Colonic mucosa (tissue), 4 donors: ENCODE measurements at regions not wholly inside any gene's neighbourhood (a gene's known extent, or its start where the extent isn't known, plus 50 kb on each side); places are given as distances from the start of the nearest gene placed in this dataset.
A peak's percentile ranks its signal among the peaks of the same experiment; 100 is the strongest.

ENCODE experiments used
- DNase-seq: peaks from one replicate; pipeline ENCODE4 v3.0.0-alpha.2; 2020
- H3K27ac ChIP-seq: fragments of 200-600 bp; one replicate; pipeline ENCODE4 v1.8.0; 2021
- H3K27me3 ChIP-seq: fragments of 200-600 bp; one replicate; pipeline ENCODE4 v1.8.0; 2021
- H3K36me3 ChIP-seq: fragments of 200-600 bp; one replicate; pipeline ENCODE4 v1.8.0; 2021
- H3K4me1 ChIP-seq: fragments of 200-600 bp; one replicate; pipeline ENCODE4 v1.8.0; 2021; ENCODE audit warnings: mild to moderate bottlenecking
- H3K4me3 ChIP-seq: fragments of 200-600 bp; one replicate; pipeline ENCODE4 v1.8.0; 2021
- H3K9ac ChIP-seq, 2 donors: one replicate each; pipeline ENCODE4 v1.7.0; 2013; ENCODE audit warnings: control low read depth in 2 of 2, low read depth in 2 of 2, low read length in 2 of 2
- H3K9me3 ChIP-seq: fragments of 200-600 bp; one replicate; pipeline ENCODE4 v1.8.0; 2021
- intact Hi-C: fragments of 100-400 bp; cut with DNase I; formaldehyde crosslinking; loops from one replicate; pipeline ENCODE4 v1.14.1; 2022
- TF ChIP-seq, protein P1 (sequence below): fragments of 200-600 bp; IDR thresholded peaks from one replicate; pipeline ENCODE4 v1.8.0; 2022; ENCODE audit warnings: antibody characterized with exemption, mild to moderate bottlenecking
- donor health status: healthy.
- donor health status: DM: no; HTN: no; CAD: no.
- donor health status: DM: no; HTN: no; CAD: no.

- H3K27me3 ChIP-seq, result no peaks in the 10 kb centered on the region
- H3K9me3 ChIP-seq, result no peaks in the 10 kb centered on the region
- H3K9ac ChIP-seq, result no peak overlapping the region
- H3K4me3 ChIP-seq, result no peak overlapping the region
- no peak overlapping the region for H3K27ac ChIP-seq
- H3K4me1 ChIP-seq, result no peaks in the 10 kb centered on the region
- TF ChIP-seq, protein P1, sequence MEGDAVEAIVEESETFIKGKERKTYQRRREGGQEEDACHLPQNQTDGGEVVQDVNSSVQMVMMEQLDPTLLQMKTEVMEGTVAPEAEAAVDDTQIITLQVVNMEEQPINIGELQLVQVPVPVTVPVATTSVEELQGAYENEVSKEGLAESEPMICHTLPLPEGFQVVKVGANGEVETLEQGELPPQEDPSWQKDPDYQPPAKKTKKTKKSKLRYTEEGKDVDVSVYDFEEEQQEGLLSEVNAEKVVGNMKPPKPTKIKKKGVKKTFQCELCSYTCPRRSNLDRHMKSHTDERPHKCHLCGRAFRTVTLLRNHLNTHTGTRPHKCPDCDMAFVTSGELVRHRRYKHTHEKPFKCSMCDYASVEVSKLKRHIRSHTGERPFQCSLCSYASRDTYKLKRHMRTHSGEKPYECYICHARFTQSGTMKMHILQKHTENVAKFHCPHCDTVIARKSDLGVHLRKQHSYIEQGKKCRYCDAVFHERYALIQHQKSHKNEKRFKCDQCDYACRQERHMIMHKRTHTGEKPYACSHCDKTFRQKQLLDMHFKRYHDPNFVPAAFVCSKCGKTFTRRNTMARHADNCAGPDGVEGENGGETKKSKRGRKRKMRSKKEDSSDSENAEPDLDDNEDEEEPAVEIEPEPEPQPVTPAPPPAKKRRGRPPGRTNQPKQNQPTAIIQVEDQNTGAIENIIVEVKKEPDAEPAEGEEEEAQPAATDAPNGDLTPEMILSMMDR, result no peak
- intact Hi-C loops, result no loop called here
- no peak for DNase-seq
- no peaks in the 10 kb centered on the region for H3K36me3 ChIP-seq
Measured at GRCh38 chr1:170872663-170873062, 62.7 kb upstream of the MROH9 start.

- H3K27ac ChIP-seq, result no peak overlapping the region
- no peaks in the 10 kb centered on the region for H3K9me3 ChIP-seq
- H3K36me3 ChIP-seq, result no peaks in the 10 kb centered on the region
- TF ChIP-seq, protein P1, result no peak
- intact Hi-C loops, result no loop called here
- H3K27me3 ChIP-seq, result no peaks in the 10 kb centered on the region
- no peak for DNase-seq
- no peak overlapping the region for H3K4me3 ChIP-seq
- H3K4me1 ChIP-seq, result no peaks in the 10 kb centered on the region
- no peak overlapping the region for H3K9ac ChIP-seq
Measured at GRCh38 chr1:170874671-170875070, 60.7 kb upstream of the MROH9 start.

DNA sequence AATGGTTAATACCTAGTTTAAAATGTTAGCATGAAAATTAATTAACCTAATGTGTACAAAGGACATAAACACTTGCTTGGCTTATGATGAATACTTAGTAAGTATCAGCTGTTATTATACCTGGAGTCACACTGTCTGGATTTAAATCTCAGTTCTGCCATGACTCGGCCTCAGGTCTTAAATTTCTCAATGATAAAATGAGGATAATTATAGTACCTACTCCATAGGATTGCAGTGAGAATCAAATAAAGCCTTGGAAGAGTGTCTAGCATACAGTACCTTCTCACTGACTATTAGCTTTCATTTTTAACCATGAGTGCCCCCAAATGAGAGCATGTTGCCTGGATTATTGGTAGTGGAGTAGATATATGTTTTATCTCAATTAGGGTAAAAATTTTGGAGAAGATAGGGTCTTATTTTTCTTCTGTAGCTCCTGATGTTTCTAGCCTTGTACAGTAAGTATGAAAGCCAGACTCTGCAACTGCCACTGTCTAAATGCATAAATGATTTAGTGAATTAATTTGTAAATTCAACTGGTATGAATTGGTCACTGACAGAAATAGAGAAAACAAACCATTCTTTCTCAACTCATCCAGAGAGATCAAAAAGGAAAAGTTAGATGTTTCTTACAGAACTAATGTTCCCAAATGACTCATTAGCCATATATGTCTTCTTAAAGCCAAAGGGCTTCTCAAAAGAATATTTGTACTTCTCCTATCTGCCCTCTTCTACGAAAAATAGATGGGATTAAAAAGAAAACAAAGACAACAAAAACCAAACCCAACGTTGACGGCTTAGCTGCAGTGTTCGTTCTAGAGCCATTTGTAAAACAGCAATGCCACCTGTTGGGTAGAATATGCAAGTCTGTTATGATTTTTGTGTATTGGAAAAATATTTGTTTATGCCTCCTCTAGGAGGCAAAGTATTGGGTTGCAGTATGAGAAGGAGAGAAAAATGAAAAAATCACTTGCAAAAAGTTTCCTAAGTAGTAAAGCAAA lies 53.8 kb upstream of the MROH9 start:
- H3K27ac ChIP-seq, result no peak overlapping the region
- H3K4me1 ChIP-seq, result peaks cover 7% of the 10 kb centered on the region
- peak; percentile 27 for DNase-seq
- TF ChIP-seq, protein P1, result peak; percentile 34
- H3K36me3 ChIP-seq, result no peaks in the 10 kb centered on the region
- H3K9ac ChIP-seq, result no peak overlapping the region
- no peaks in the 10 kb centered on the region for H3K9me3 ChIP-seq
- no peak overlapping the region for H3K4me3 ChIP-seq
- intact Hi-C loops, result loop anchor here (5.0 kb wide), 1 partner anchor 194 kb away; no protein-coding TSS in a partner anchor
- no peaks in the 10 kb centered on the region for H3K27me3 ChIP-seq
